ENCODE measurements at regions not wholly inside any gene's neighbourhood (a gene's known extent, or its start where the extent isn't known, plus 50 kb on each side); places are given as distances from the start of the nearest gene placed in this dataset.

GRCh38 chr11:109347304-109347703 is 74.7 kb upstream of the C11orf87 start:
- no peak overlapping the region for H3K4me3 ChIP-seq
- CTCF ChIA-PET: no interaction called here
- ATAC-seq (no peak), DNase-seq (ENCODE audit: low read depth in 1 of 2, low spot score in 1 of 2) (no peak), FAIRE-seq (no peak)
- POLR2A ChIA-PET: no interaction called here
- no peaks in the 10 kb centered on the region for H3K9me3 ChIP-seq
- no peak for TF ChIP-seq USF2 (IDR thresholded peaks at IDR 0.05)
- no peak for TF ChIP-seq CBX2 (IDR thresholded peaks at IDR 0.05; ENCODE audit: borderline replicate concordance, low read depth)
- TF ChIP-seq PHF8 (IDR thresholded peaks at IDR 0.05; ENCODE audit: borderline replicate concordance, low read depth): no peak
- TF ChIP-seq MYC (IDR thresholded peaks at IDR 0.05; ENCODE audit: borderline replicate concordance, low read length): no peak
- no peak for TF ChIP-seq HDAC2 (IDR thresholded peaks at IDR 0.05)
- no peak for TF ChIP-seq PBX3 (IDR thresholded peaks at IDR 0.05)
- no peak for TF ChIP-seq FOSL2 (IDR thresholded peaks at IDR 0.05)
- no peak for TF ChIP-seq FOSL2 (CRISPR knock-in tag; IDR thresholded peaks at IDR 0.05)
- TF ChIP-seq RCOR1 (IDR thresholded peaks at IDR 0.05; ENCODE audit: low read depth, low read length): no peak
- no peak for TF ChIP-seq NFE2L2 (conservative IDR thresholded peaks at IDR 0.05; ENCODE audit: low read length)
- no peak for TF ChIP-seq KDM5A (IDR thresholded peaks at IDR 0.05)
- TF ChIP-seq POLR2AphosphoS2 (conservative IDR thresholded peaks at IDR 0.05; ENCODE audit: low read length): no peak
- no peak for TF ChIP-seq ATOH8 (CRISPR knock-in tag; IDR thresholded peaks at IDR 0.05; ENCODE audit: low read depth)
- no peak for TF ChIP-seq BHLHE40 (IDR thresholded peaks at IDR 0.05; ENCODE audit: low read depth, low read length)
- TF ChIP-seq BCL3 (IDR thresholded peaks at IDR 0.05): no peak
- TF ChIP-seq CEBPB (IDR thresholded peaks at IDR 0.05): no peak
- no peak for TF ChIP-seq EP300 (IDR thresholded peaks at IDR 0.05)
- no peak for TF ChIP-seq ZNF302 (CRISPR knock-in tag; IDR thresholded peaks at IDR 0.05)
- no peak for TF ChIP-seq ZSCAN20 (CRISPR knock-in tag; IDR thresholded peaks at IDR 0.05)
- no peak for TF ChIP-seq E2F6 (IDR thresholded peaks at IDR 0.05; ENCODE audit: borderline replicate concordance, low read depth)
- no peak for TF ChIP-seq CHD2 (IDR thresholded peaks at IDR 0.05; ENCODE audit: low read length, partially characterized antibody)
- H3K4me1 ChIP-seq: no peaks in the 10 kb centered on the region
- WGBS (ENCODE audit: missing lambda C conversion rate): 80% methylated on average over 2 of the region's 2 CpGs
- H3K27ac ChIP-seq: no peak overlapping the region
- H3K4me2 ChIP-seq: no peak overlapping the region

- H3K4me3 ChIP-seq: no peak overlapping the region
- H3K27ac ChIP-seq: no peak overlapping the region
- no peak for FAIRE-seq
- no peaks in the 10 kb centered on the region for H3K9me3 ChIP-seq
- H3K4me1 ChIP-seq: no peaks in the 10 kb centered on the region
- DNase-seq (ENCODE audit: low read depth in 1 of 2, low spot score in 1 of 2): no peak
- 37% methylated on average over 5 of the region's 5 CpGs for WGBS (ENCODE audit: missing lambda C conversion rate)
- POLR2A ChIA-PET: no interaction called here
- H3K4me2 ChIP-seq: no peak overlapping the region
- no peak for ATAC-seq
- TF ChIP-seq HEYL (CRISPR knock-in tag; IDR thresholded peaks at IDR 0.05) (no peak), POLR2A (IDR thresholded peaks at IDR 0.05; ENCODE audit: low read length) (no peak), HOXB13 (CRISPR knock-in tag; IDR thresholded peaks at IDR 0.05; ENCODE audit: low read depth) (no peak)
- CTCF ChIA-PET: interaction anchor here (0.6 kb wide), 2 partner anchors 73 to 772 kb away, joined by 3 to 4 read pairs; no protein-coding TSS in a partner anchor
Observed at GRCh38 chr11:109349276-109350080, 72.5 kb upstream of the C11orf87 start.
